Thyroid gland (tissue), 4 donors: ENCODE measurements at regions not wholly inside any gene's neighbourhood (a gene's known extent, or its start where the extent isn't known, plus 50 kb on each side); places are given as distances from the start of the nearest gene placed in this dataset.

ENCODE experiments used
- CTCF ChIP-seq, 6 experiments: fragments of 200-600 bp in 3 of 6; fragments of 450-650 bp in 3 of 6; sonication (generic) in 3 of 6; IDR thresholded peaks; one replicate each; pipeline ENCODE4 v1.5.1; 2016 to 2019; ENCODE audit warnings: antibody characterized with exemption in 6 of 6, mild to moderate bottlenecking in 2 of 6, inconsistent platforms in 1 of 6, moderate library complexity in 1 of 6
- POLR2A ChIP-seq, 2 donors: fragments of 450-650 bp; IDR thresholded peaks; one replicate each; pipeline ENCODE4 v1.6.1; 2017; ENCODE audit warnings: antibody characterized with exemption in 2 of 2, mild to moderate bottlenecking in 2 of 2, moderate library complexity in 1 of 2

DNA sequence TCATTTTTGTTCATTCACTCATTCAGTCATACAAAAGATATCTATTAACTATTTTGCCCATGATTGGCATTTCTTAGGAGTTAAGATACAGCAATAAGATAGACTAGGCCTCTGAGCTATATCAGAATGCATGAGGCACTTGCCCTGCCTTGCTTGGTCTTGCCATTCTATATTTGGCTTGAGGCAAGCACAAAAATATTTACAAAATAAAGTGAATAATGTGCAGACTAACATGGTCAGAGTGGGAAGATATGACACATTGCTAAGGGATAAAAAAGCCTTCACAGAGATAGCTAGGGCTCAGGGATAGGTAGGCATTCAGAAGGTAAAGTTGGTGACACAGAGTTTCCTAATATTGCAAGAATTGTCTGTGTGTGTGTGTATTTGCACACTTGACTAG is 75.0 kb upstream of the MMADHC start:
- TF ChIP-seq POLR2A (IDR thresholded peaks at IDR 0.05) = no peak
- no peak for TF ChIP-seq CTCF (IDR thresholded peaks at IDR 0.05)
